ENCODE measurements at regions not wholly inside any gene's neighbourhood (a gene's known extent, or its start where the extent isn't known, plus 50 kb on each side); places are given as distances from the start of the nearest gene placed in this dataset.
A peak's percentile ranks its signal among the peaks of the same experiment; 100 is the strongest.
"Not testable (repeated sequence)": the region's sequence is repeated elsewhere in the genome, so short reads cannot be mapped to it uniquely, and the experiment has no call there.

- DNase-seq: no peak
Observed at GRCh38 chr21:28877318-28877884, 115.3 kb downstream of the LTN1 start.

GRCh38 chr21:28875078-28875477 lies 117.6 kb downstream of the LTN1 start:
- DNase-seq: no peak

GRCh38 chr21:28872218-28872617 lies 120.5 kb downstream of the LTN1 start:
- no peak for DNase-seq

GRCh38 chr21:28871388-28872010 lies 121.2 kb downstream of the LTN1 start:
- DNase-seq: no peak

- DNase-seq: peak; percentile 14
Observed at GRCh38 chr21:28867401-28867800, 125.3 kb downstream of the LTN1 start.

GRCh38 chr21:28865488-28866186 lies 127.0 kb downstream of the LTN1 start:
- no peak for DNase-seq

- no peak for DNase-seq
Observed at GRCh38 chr21:28858424-28858823, 134.3 kb downstream of the LTN1 start.

- no peak for DNase-seq
Observed at GRCh38 chr21:28857752-28858151, 134.9 kb downstream of the LTN1 start.

GRCh38 chr21:28856588-28857250 lies 136.0 kb downstream of the LTN1 start:
- no peak for DNase-seq

- DNase-seq: no peak
Observed at GRCh38 chr21:28852706-28853105, 140.0 kb downstream of the LTN1 start.

- no peak for DNase-seq
Observed at GRCh38 chr21:28851645-28852044, 141.0 kb downstream of the LTN1 start.

GRCh38 chr21:28839237-28839636 lies 153.4 kb downstream of the LTN1 start:
- DNase-seq: not testable (repeated sequence)

- not testable (repeated sequence) for DNase-seq
Observed at GRCh38 chr21:28837426-28837825, 155.3 kb downstream of the LTN1 start.

- not testable (repeated sequence) for DNase-seq
Observed at GRCh38 chr21:28836588-28836987, 156.1 kb downstream of the LTN1 start.

GRCh38 chr21:28834335-28835238 lies 158.1 kb downstream of the LTN1 start:
- no peak for DNase-seq

GRCh38 chr21:28833609-28834008 lies 159.1 kb downstream of the LTN1 start:
- DNase-seq: no peak

- DNase-seq: no peak
Observed at GRCh38 chr21:28833182-28833581, 159.5 kb downstream of the LTN1 start.

GRCh38 chr21:28832715-28833061 lies 160.0 kb downstream of the LTN1 start:
- DNase-seq: no peak

- no peak for DNase-seq
Observed at GRCh38 chr21:28832013-28832714, 160.5 kb downstream of the LTN1 start.

GRCh38 chr21:28828981-28829380 lies 163.7 kb downstream of the LTN1 start:
- DNase-seq: no peak

- no peak for DNase-seq
Observed at GRCh38 chr21:28828021-28828420, 164.7 kb downstream of the LTN1 start.

- no peak for DNase-seq
Observed at GRCh38 chr21:28827422-28827821, 165.3 kb downstream of the LTN1 start.

Measured in amniotic stem cell (primary cell).